Right lobe of liver (tissue), 6 donors: ENCODE measurements at regions not wholly inside any gene's neighbourhood (a gene's known extent, or its start where the extent isn't known, plus 50 kb on each side); places are given as distances from the start of the nearest gene placed in this dataset.

Source experiments
- ATAC-seq, 4 donors: fragments of 200-7000 bp; cut with Tn5 transposase; one replicate each; pipeline ENCODE4 v1.9.1; 2020; ENCODE audit warnings: mild to moderate bottlenecking in 4 of 4, moderate library complexity in 4 of 4
- DNase-seq, 3 donors: peaks; one replicate each; pipeline ENCODE4 v3.0.0-alpha.2; 2020
- H3K27ac ChIP-seq, 3 donors: fragments of 200-600 bp; one replicate each; pipeline ENCODE4 v1.8.0; 2022
- H3K27me3 ChIP-seq, 2 donors: fragments of 200-600 bp; one replicate each; pipeline ENCODE4 v1.8.0; 2022
- H3K36me3 ChIP-seq, 4 donors: fragments of 200-600 bp; sonication (generic) in 1 of 4; one replicate each; pipeline versions ENCODE4 v1.5.1 to v1.8.0; 2017 to 2022; ENCODE audit warnings: control low read depth in 1 of 4
- H3K4me1 ChIP-seq, 4 donors: fragments of 200-600 bp; sonication (generic) in 1 of 4; one replicate each; pipeline versions ENCODE4 v1.5.1 to v1.8.0; 2017 to 2022; ENCODE audit warnings: control low read depth in 1 of 4
- H3K4me3 ChIP-seq, 3 donors: fragments of 200-600 bp; one replicate each; pipeline ENCODE4 v1.8.0; 2022
- H3K9me3 ChIP-seq, 4 donors: fragments of 200-600 bp; sonication (generic) in 1 of 4; one replicate each; pipeline versions ENCODE4 v1.5.1 to v1.8.0; 2017 to 2022; ENCODE audit warnings: control low read depth in 1 of 4
- CTCF ChIP-seq, 4 donors: fragments of 200-600 bp in 3 of 4; fragments of 450-650 bp in 1 of 4; IDR thresholded peaks; one replicate each; pipeline versions ENCODE4 v1.5.1 to v1.8.0; 2016 to 2022; ENCODE audit warnings: antibody characterized with exemption in 4 of 4, mild to moderate bottlenecking in 2 of 4
- POLR2A ChIP-seq: fragments of 450-650 bp; IDR thresholded peaks from one replicate; pipeline ENCODE4 v1.6.1; 2017; ENCODE audit warnings: antibody characterized with exemption, mild to moderate bottlenecking
- WGBS: methylation state at CpG from one replicate; pipeline ENCODE4 v1.1.6; 2018; ENCODE audit warnings: low coverage, low lambda C conversion rate; ENCODE audit not compliant: insufficient coverage; ENCODE audit errors: missing lambda C conversion rate; 5-methylcytosine and 5-hydroxymethylcytosine counted together
- intact Hi-C, 2 donors: fragments of 100-400 bp; cut with DNase I; formaldehyde crosslinking; loops; one replicate each; pipeline versions ENCODE4 v1.11.2 to v1.14.1; 2022
- donor health status: DM: no; HTN: yes; CAD: no.
- donor health status: DM: no; HTN: no; CAD: no.
- donor health status: DM: no; HTN: no; CAD: no.
- donor health status: DM: no; HTN: yes; CAD: no.
- donor health status: DM: no; HTN: yes; CAD: no.

GRCh38 chr3:194536871-194537637 is 50.3 kb upstream of the ATP13A3 start:
- Histone ChIP-seq H3K36me3 (no peaks in the 10 kb centered on the region), H3K9me3 (no peaks in the 10 kb centered on the region), H3K27ac (peak overlapping the region; percentile 75 to 90 (median 86)), H3K27me3 (no peaks in the 10 kb centered on the region), H3K4me3 (peak overlapping the region in 1 of 3 donors; percentile 5), H3K4me1 (peaks cover 0 to 25% (median 11%) of the 10 kb centered on the region in 4 donors)
- ATAC-seq (peak; percentile 82 to 91 (median 86)), DNase-seq (peak; percentile 57 to 84 (median 76))
- 25% methylated on average over 1 of the region's 2 CpGs for WGBS
- intact Hi-C loops: no loop called here
- TF ChIP-seq CTCF (IDR thresholded peaks at IDR 0.05) (no peak), POLR2A (peak; percentile 29)
